GM21515 (cell line): ENCODE measurements at regions not wholly inside any gene's neighbourhood (a gene's known extent, or its start where the extent isn't known, plus 50 kb on each side); places are given as distances from the start of the nearest gene placed in this dataset.

Experiments
- ATAC-seq: cut with Tn5 transposase; IDR thresholded peaks from one replicate; pipeline ENCODE4 v1.9.1; 2021; ENCODE audit not compliant: unreplicated experiment

DNA sequence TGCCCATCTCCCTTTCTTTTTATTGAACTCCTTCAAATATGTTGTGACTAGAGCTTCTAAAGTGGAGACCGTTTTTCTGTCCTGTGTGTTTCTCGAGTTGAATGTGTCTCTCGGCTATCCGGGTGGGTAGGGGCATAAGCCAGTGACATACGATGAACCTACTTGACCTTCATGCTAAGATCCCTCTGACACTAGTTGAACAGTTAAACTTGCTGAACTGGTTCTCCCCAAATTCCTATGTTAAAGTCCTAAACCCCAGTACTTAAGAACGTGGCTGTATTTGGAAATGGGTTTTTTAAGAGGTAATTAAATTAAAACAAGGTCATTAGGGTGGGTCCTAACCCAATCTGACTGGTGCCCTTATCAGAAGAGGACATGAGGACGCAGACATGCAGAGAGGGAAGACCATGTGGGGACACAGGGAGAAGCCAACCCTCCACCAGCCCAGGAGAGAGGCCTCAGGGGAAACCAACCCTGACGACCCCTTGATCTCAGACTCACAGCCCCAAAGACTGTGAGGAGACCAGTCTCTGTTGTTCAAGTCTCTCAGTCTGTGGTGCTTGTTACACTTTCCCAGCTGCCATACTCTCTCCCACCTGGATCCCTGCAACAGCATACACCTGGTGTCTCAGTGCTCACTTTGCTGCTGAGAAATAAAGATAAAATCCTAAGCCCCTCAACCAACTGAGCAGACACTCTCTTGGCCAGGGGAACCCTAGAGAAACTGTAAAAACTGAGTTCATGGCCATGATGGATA is 208.4 kb downstream of the MYLK4 start:
- peak; percentile 11 for ATAC-seq

DNA sequence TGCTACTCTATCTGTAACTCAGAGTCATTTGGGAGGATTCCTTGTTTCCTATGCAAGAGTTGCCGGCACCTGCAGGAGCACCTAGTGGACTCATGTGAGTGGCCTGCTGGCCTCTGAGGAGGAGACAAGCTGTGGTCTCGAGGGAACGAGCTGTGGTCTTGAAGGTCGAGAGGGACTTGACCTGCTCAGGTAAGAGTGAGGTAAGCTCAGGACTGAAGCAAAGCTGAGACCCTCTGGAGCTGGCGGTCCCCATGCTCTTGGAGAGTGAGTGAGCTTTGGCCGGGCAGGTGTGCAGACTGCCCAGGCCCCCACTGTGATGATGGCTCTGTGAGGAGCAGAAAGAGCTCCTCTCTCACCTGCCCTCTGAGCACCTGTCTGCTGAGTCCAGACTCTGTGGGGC is 214.3 kb downstream of the MYLK4 start:
- no peak for ATAC-seq

GRCh38 chr6:2535506-2535905 is 215.2 kb downstream of the MYLK4 start:
- no peak for ATAC-seq

GRCh38 chr6:2534406-2535042 is 216.2 kb downstream of the MYLK4 start:
- no peak for ATAC-seq

GRCh38 chr6:2531426-2532215 is 219.1 kb downstream of the MYLK4 start:
- ATAC-seq, result no peak

- ATAC-seq, result no peak
Observed at GRCh38 chr6:2529211-2529719, 221.5 kb downstream of the MYLK4 start.

- no peak for ATAC-seq
Observed at GRCh38 chr6:2528156-2528555, 222.6 kb downstream of the MYLK4 start.

GRCh38 chr6:2526766-2527165 is 224.0 kb downstream of the MYLK4 start:
- ATAC-seq, result no peak

DNA sequence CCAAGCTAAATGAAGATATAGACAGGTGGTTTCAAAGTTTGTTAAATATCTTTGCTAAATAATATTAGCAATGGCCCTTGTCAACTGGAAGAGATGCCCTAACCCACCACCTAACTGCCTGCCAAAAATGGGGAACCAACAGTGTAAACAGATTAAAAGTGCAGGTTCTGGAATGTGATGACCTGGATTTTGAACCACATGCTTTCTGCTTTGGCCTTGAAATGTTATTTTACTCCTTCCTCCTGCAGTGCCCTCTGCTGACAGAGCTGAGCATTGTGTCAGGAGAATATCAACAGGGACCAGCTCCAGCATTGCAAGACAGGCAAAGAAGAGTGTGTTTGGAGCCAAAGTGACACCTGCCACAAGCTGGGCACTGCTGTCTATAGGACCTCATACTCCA is 226.6 kb downstream of the MYLK4 start:
- no peak for ATAC-seq

DNA sequence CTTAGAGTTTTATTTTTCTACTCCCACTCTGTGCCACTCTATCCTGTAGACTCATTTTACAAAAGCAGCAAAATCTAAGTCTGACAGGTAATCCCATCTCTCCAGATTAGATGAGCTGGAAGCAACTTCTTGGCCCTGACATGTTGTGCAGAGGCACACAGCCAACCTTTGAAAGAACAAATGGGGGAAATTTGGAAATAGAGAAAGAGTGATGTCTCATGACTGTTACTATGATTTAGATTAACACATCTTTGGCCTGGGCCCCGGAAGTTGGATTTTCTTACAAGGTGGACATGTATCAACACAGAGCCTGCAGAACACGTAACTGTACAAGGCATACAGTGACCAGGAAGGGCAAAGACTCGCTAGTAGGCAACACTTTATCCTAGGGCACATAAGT is 227.7 kb downstream of the MYLK4 start:
- ATAC-seq, result no peak

GRCh38 chr6:2522521-2522920 is 228.2 kb downstream of the MYLK4 start:
- ATAC-seq, result no peak

- no peak for ATAC-seq
Observed at GRCh38 chr6:2517855-2518473, 232.8 kb downstream of the MYLK4 start.

DNA sequence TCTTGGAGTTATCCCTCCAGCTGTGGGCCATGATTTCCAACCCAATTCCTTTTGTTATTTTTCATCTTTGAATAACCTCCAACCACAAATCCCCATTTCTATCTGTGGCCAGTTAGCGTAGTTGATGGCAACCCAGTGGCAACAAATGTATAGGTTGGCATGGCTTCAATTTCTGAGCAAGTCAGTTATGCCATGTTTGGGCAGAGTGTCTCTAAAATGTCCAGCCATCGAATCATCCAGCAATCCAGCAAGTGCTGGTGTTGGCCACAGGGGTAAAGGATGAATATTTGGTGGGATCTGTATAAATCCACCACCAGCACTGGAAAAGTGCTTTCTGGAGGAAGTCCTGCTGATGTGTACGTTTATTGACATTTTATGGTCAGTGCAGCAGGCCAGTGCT is 233.3 kb downstream of the MYLK4 start:
- ATAC-seq, result no peak

- no peak for ATAC-seq
Observed at GRCh38 chr6:2516059-2516458, 234.7 kb downstream of the MYLK4 start.

DNA sequence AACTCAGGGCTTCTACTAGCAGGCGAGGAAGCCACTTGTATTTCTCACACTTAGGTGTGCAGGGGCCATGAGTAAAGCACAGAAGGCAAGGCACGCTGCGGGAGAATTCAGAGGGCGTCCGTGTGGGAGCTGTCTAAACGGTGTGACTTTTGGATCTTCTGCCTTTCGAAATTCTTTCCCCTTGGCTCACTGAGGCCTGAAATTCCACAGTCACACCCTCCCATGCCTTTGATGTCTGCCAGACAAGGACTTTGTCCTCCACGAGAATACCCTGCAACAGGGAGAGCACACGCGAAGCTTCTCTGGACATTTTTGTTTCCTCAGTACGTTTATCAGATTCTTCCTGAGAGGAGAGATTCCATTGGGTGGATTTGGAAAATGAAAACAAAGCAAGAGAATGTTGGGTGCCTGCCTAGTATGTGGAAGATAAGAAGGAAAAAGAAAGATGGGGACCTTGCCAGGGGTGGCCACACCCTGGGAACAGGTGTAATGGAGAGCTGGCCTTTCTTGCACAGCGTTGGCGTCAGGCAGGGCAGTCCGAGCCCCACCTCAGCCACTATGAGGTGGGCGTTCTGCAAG is 235.7 kb downstream of the MYLK4 start:
- no peak for ATAC-seq

- ATAC-seq, result no peak
Observed at GRCh38 chr6:2512802-2513201, 237.9 kb downstream of the MYLK4 start.

DNA sequence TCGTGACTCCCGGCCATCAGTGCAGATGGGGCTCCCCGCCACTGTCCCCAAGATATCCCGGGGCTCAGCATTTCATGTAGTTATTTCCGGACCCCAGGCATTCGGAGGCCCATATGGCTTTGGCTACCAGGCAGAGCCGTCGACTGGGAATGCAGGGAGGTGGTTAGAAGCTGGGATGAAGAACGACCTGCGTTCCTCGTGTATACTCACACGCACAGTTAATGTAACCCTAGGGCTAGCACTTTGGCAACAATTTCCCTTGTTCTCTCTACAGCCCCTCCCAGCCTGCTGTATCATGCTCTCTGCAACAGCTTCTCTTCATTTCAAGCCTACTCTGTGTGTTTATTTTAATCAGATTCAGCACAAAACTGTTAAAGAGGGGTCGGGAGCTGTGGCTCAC is 240.4 kb downstream of the MYLK4 start:
- ATAC-seq, result no peak

DNA sequence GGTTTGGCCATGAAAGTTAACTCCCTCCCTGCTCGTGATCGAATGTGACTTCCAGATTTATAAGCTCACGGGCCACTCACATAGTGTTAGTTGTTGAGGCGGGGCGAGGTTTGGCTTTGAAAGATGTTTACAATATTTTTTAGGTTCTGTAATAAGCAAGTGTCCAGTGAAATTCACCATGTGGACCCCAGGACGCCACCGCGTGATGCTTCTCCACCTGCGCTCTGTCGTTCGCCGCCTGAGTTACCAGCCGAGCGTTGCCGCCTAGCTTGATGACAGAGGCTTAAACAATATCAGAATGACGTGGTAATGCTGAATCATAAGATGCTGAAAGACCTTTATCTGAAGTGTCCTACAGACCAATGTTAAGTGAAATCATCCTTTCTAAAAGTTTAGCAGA is 241.0 kb downstream of the MYLK4 start:
- no peak for ATAC-seq

DNA sequence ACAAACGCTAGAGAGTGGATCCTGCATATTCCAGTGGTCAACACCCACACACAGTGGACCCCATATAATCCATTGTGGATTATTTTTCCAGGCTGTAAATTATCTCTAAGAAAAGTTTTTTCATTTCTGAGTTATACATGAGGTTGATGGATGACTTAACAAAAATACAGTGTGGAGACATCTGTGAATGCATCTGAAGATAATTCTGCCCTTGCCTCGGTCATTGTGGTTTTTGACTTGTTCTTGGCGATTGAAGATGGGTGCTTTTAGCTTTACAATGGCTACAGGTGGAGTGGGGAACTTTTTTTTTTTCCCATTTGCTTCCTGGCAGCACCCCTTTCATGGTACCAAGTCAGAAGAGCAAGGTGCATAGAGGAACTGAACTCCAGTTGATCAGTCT is 242.7 kb downstream of the MYLK4 start:
- ATAC-seq, result no peak

DNA sequence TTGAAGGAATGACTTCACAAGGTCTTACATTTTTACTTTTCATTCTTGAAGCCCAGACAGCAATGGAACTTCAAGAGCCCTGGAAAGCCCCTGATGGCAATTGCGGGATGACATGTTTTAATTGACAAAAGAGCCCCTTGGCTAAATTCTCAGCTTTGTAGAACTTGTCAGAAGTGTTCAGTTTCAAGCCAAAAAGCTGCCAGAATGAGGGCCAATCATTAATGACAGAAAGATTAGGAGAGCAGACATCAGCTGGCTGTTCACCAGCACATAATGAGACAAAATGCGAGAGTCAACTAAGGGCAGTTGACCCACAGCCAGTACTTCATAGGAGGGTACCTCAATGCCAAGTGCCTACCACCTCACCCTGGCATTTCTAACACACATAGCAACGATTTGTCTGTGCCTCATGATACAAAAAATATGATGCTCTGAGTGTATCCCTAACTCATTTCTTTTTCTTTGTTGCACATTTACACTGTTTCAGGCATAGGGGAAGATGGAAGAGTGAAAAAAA is 243.1 kb downstream of the MYLK4 start:
- no peak for ATAC-seq

GRCh38 chr6:2507016-2507415 is 243.7 kb downstream of the MYLK4 start:
- ATAC-seq, result no peak
